GM23338 (cell line): ENCODE measurements at regions not wholly inside any gene's neighbourhood (a gene's known extent, or its start where the extent isn't known, plus 50 kb on each side); places are given as distances from the start of the nearest gene placed in this dataset.
"Not testable (repeated sequence)": the region's sequence is repeated elsewhere in the genome, so short reads cannot be mapped to it uniquely, and the experiment has no call there.

ENCODE experiments used
- ATAC-seq: fragments of 200-7000 bp; cut with Tn5 transposase; 3 replicates; pipeline ENCODE4 v1.9.1; 2020
- DNase-seq: peaks from one replicate; pipeline ENCODE4 v3.0.0-alpha.2; 2015; ENCODE audit warnings: low spot score
- H2AFZ ChIP-seq: fragments of 200-600 bp; sonication (generic); 2 replicates; pipeline ENCODE4 v1.8.0; 2016; ENCODE audit warnings: antibody characterized with exemption, mild to moderate bottlenecking, moderate library complexity
- H3F3A ChIP-seq: fragments of 200-600 bp; sonication (generic); replicated peaks from 2 replicates; pipeline ENCODE4 v1.8.0; 2017; ENCODE audit warnings: antibody characterized with exemption, mixed run types, low read depth
- H3K27ac ChIP-seq: fragments of 200-600 bp; sonication (generic); 2 replicates; pipeline ENCODE4 v1.6.1; 2016; ENCODE audit warnings: low read depth
- H3K27me3 ChIP-seq: fragments of 200-600 bp; sonication (generic); 2 replicates; pipeline ENCODE4 v1.8.0; 2016; ENCODE audit warnings: mild to moderate bottlenecking, mixed run types, moderate library complexity; ENCODE audit not compliant: insufficient read depth
- H3K36me3 ChIP-seq: fragments of 200-600 bp; sonication (generic); 2 replicates; pipeline ENCODE4 v1.8.0; 2016; ENCODE audit warnings: mild to moderate bottlenecking; ENCODE audit not compliant: insufficient read depth
- H3K4me1 ChIP-seq: fragments of 200-600 bp; sonication (generic); 2 replicates; pipeline ENCODE4 v1.8.0; 2016; ENCODE audit warnings: mild to moderate bottlenecking, moderate library complexity; ENCODE audit not compliant: insufficient read depth
- H3K4me2 ChIP-seq: fragments of 200-600 bp; sonication (generic); 2 replicates; pipeline ENCODE4 v1.7.1; 2017; ENCODE audit warnings: mixed run types
- H3K4me3 ChIP-seq: fragments of 200-600 bp; sonication (generic); 2 replicates; pipeline ENCODE4 v1.6.1; 2016; ENCODE audit warnings: mixed run types
- H3K79me2 ChIP-seq: fragments of 200-600 bp; sonication (generic); replicated peaks from 2 replicates; pipeline ENCODE4 v1.8.0; 2017; ENCODE audit warnings: mild to moderate bottlenecking; ENCODE audit not compliant: insufficient read depth
- H3K9me2 ChIP-seq: fragments of 200-600 bp; sonication (generic); 2 replicates; pipeline ENCODE4 v1.8.0; 2017; ENCODE audit not compliant: insufficient read depth
- H4K20me1 ChIP-seq: fragments of 200-600 bp; sonication (generic); replicated peaks from 2 replicates; pipeline ENCODE4 v1.8.0; 2017; ENCODE audit warnings: mild to moderate bottlenecking; ENCODE audit not compliant: insufficient read depth
- H3K27ac Mint-ChIP-seq: 2 replicates; pipeline ENCODE4 v1.8.0; 2020; ENCODE audit warnings: inconsistent platforms, mild to moderate bottlenecking, moderate library complexity, mixed read lengths
- H3K27me3 Mint-ChIP-seq: 3 replicates; pipeline ENCODE4 v1.8.0; 2022; ENCODE audit warnings: low read depth, mild to moderate bottlenecking, moderate library complexity, mixed read lengths, inconsistent platforms; ENCODE audit not compliant: insufficient read depth, poor library complexity
- H3K36me3 Mint-ChIP-seq: 3 replicates; pipeline ENCODE4 v1.8.0; 2021; ENCODE audit warnings: low read depth, mild to moderate bottlenecking, inconsistent platforms, moderate library complexity, mixed read lengths
- H3K4me1 Mint-ChIP-seq: 3 replicates; pipeline ENCODE4 v1.8.0; 2020; ENCODE audit warnings: mild to moderate bottlenecking, inconsistent platforms, mixed read lengths
- H3K4me3 Mint-ChIP-seq: 3 replicates; pipeline ENCODE4 v1.8.0; 2021; ENCODE audit warnings: moderate library complexity, mild to moderate bottlenecking, inconsistent platforms, mixed read lengths
- H3K9me3 Mint-ChIP-seq: 3 replicates; pipeline ENCODE4 v1.8.0; 2020; ENCODE audit warnings: moderate library complexity, mild to moderate bottlenecking, inconsistent platforms, mixed read lengths
- CREB1 ChIP-seq: fragments of 250-450 bp; sonication (Bioruptor Pico); IDR thresholded peaks from 2 replicates; pipeline ENCODE4 v1.5.0; 2020; ENCODE audit warnings: low read depth, mild to moderate bottlenecking, moderate library complexity
- EZH2 ChIP-seq: fragments of 200-600 bp; sonication (generic); IDR thresholded peaks from one replicate; pipeline ENCODE4 v1.8.0; 2017; ENCODE audit warnings: antibody characterized with exemption, mild to moderate bottlenecking, low read depth; ENCODE audit not compliant: unreplicated experiment
- JUNB ChIP-seq: IDR thresholded peaks from one replicate; pipeline ENCODE4 v1.6.1; 2016; ENCODE audit warnings: antibody characterized with exemption; ENCODE audit not compliant: unreplicated experiment
- REST ChIP-seq: IDR thresholded peaks from one replicate; pipeline ENCODE4 v1.6.1; 2018; ENCODE audit warnings: antibody characterized with exemption; ENCODE audit not compliant: unreplicated experiment
- STAT1 ChIP-seq: IDR thresholded peaks from one replicate; pipeline ENCODE4 v1.6.1; 2016; ENCODE audit warnings: antibody characterized with exemption; ENCODE audit not compliant: unreplicated experiment
- ZNF331 ChIP-seq: fragments of 250-450 bp; sonication (Bioruptor Pico); IDR thresholded peaks from 2 replicates; pipeline ENCODE4 v1.5.0; 2020; ENCODE audit warnings: low read depth, mild to moderate bottlenecking, moderate library complexity

- Histone ChIP-seq H3K36me3 (no peaks in the 10 kb centered on the region), H3K27ac (no peak overlapping the region), H3K4me3 (no peak overlapping the region), H2AFZ (no peak overlapping the region), H4K20me1 (no peaks in the 10 kb centered on the region), H3K9me2 (no peaks in the 10 kb centered on the region; the same call in 1 of the 2 replicates), H3K4me1 (no peaks in the 10 kb centered on the region), H3K27me3 (no peaks in the 10 kb centered on the region), H3F3A (no peaks in the 10 kb centered on the region), H3K4me2 (no peak overlapping the region), H3K79me2 (no peaks in the 10 kb centered on the region)
- Mint-ChIP-seq H3K4me3 (no peak overlapping the region), H3K27me3 (peaks cover 2% of the 10 kb centered on the region), H3K36me3 (no peaks in the 10 kb centered on the region), H3K4me1 (peaks cover 17% of the 10 kb centered on the region; the same call in 2 of the 3 replicates), H3K9me3 (no peaks in the 10 kb centered on the region), H3K27ac (no peak overlapping the region)
- TF ChIP-seq CREB1 (CRISPR knock-in tag), result no peak
- peak; percentile 16 for DNase-seq
- ATAC-seq, result peak; percentile 41; the same call in 2 of the 3 replicates
These were observed 83.2 kb upstream of the PLAC8 start for GRCh38 chr4:83197555-83198235.

GRCh38 chr4:83196921-83197320 lies 82.4 kb upstream of the PLAC8 start:
- H3K36me3 Mint-ChIP-seq, result no peaks in the 10 kb centered on the region
- no peaks in the 10 kb centered on the region for H3F3A ChIP-seq
- no peaks in the 10 kb centered on the region for H3K4me1 ChIP-seq
- no peak overlapping the region for H3K4me3 ChIP-seq
- H3K27me3 Mint-ChIP-seq, result peaks cover 3% of the 10 kb centered on the region
- no peaks in the 10 kb centered on the region for H3K79me2 ChIP-seq
- no peak overlapping the region for H3K27ac Mint-ChIP-seq
- no peaks in the 10 kb centered on the region; the same call in 1 of the 2 replicates for H3K9me2 ChIP-seq
- H3K27ac ChIP-seq, result no peak overlapping the region
- DNase-seq (no peak), ATAC-seq (no peak)
- H4K20me1 ChIP-seq, result no peaks in the 10 kb centered on the region
- 0 out of 2 replicates have a peak overlapping the region, but pooled peaks have one; percentile 60 for H2AFZ ChIP-seq
- H3K27me3 ChIP-seq, result no peaks in the 10 kb centered on the region
- H3K4me2 ChIP-seq, result no peak overlapping the region
- peaks cover 17% of the 10 kb centered on the region; the same call in 2 of the 3 replicates for H3K4me1 Mint-ChIP-seq
- H3K36me3 ChIP-seq, result no peaks in the 10 kb centered on the region
- H3K4me3 Mint-ChIP-seq, result no peak overlapping the region
- TF ChIP-seq STAT1, result no peak
- no peak for TF ChIP-seq REST
- H3K9me3 Mint-ChIP-seq, result no peaks in the 10 kb centered on the region

- H3K9me2 ChIP-seq, result no peaks in the 10 kb centered on the region; the same call in 1 of the 2 replicates
- Mint-ChIP-seq H3K4me1 (peaks cover 17% of the 10 kb centered on the region; the same call in 2 of the 3 replicates), H3K36me3 (no peaks in the 10 kb centered on the region), H3K27me3 (peaks cover 3% of the 10 kb centered on the region), H3K9me3 (no peaks in the 10 kb centered on the region), H3K4me3 (no peak overlapping the region), H3K27ac (no peak overlapping the region)
- H2AFZ ChIP-seq, result peak overlapping the region; percentile 69; the same call in 1 of the 2 replicates
- no peak for TF ChIP-seq JUNB
- TF ChIP-seq EZH2, result no peak
- no peak for TF ChIP-seq ZNF331 (CRISPR knock-in tag)
- TF ChIP-seq REST, result no peak
- no peak for TF ChIP-seq STAT1
- no peaks in the 10 kb centered on the region for H4K20me1 ChIP-seq
- DNase-seq, result no peak
- H3K27me3 ChIP-seq, result no peaks in the 10 kb centered on the region
- no peaks in the 10 kb centered on the region for H3F3A ChIP-seq
- no peaks in the 10 kb centered on the region for H3K4me1 ChIP-seq
- H3K79me2 ChIP-seq, result no peaks in the 10 kb centered on the region
- ATAC-seq, result no peak
- H3K4me3 ChIP-seq, result no peak overlapping the region
- H3K27ac ChIP-seq, result no peak overlapping the region
- no peaks in the 10 kb centered on the region for H3K36me3 ChIP-seq
- H3K4me2 ChIP-seq, result no peak overlapping the region
These were observed 80.7 kb upstream of the PLAC8 start for GRCh38 chr4:83195269-83195668.

- not testable (repeated sequence) for ATAC-seq, H3K4me3 ChIP-seq, H3K9me3 Mint-ChIP-seq, H3K36me3 Mint-ChIP-seq, H3K9me2 ChIP-seq, H3F3A ChIP-seq, H3K4me2 ChIP-seq, DNase-seq, H3K79me2 ChIP-seq, H3K36me3 ChIP-seq, H2AFZ ChIP-seq, H3K4me3 Mint-ChIP-seq, H3K27ac Mint-ChIP-seq, H4K20me1 ChIP-seq, H3K27me3 ChIP-seq, H3K27ac ChIP-seq, H3K27me3 Mint-ChIP-seq, H3K4me1 ChIP-seq
- peaks cover 17% of the 10 kb centered on the region; the same call in 2 of the 3 replicates for H3K4me1 Mint-ChIP-seq
These were observed 80.1 kb upstream of the PLAC8 start for GRCh38 chr4:83194588-83194987.
